ENCODE measurements at regions not wholly inside any gene's neighbourhood (a gene's known extent, or its start where the extent isn't known, plus 50 kb on each side); places are given as distances from the start of the nearest gene placed in this dataset.

GRCh38 chr2:180481998-180482397 lies 474.9 kb upstream of the CWC22 start:
- Histone ChIP-seq H2AFZ (peak overlapping the region; percentile 30), H3K27ac (no peak overlapping the region), H3K79me2 (no peaks in the 10 kb centered on the region), H3K9ac (no peak overlapping the region), H3K4me2 (ENCODE audit: low read length) (no peak overlapping the region), H3K27me3 (ENCODE audit: control insufficient read depth, insufficient read depth, low read length) (no peaks in the 10 kb centered on the region), H3K9me3 (ENCODE audit: control insufficient read depth, low read length) (no peaks in the 10 kb centered on the region), H3K4me1 (no peaks in the 10 kb centered on the region), H3K4me3 (ENCODE audit: low read depth, low read length) (no peak overlapping the region), H3K36me3 (ENCODE audit: control insufficient read depth, insufficient read depth, low read length) (no peaks in the 10 kb centered on the region)
- TF ChIP-seq CTCF (IDR thresholded peaks at IDR 0.05), result no peak

GRCh38 chr2:180478883-180479282 lies 471.8 kb upstream of the CWC22 start:
- H3K9ac ChIP-seq, result no peak overlapping the region
- H3K9me3 ChIP-seq (ENCODE audit: control insufficient read depth, low read length), result no peaks in the 10 kb centered on the region
- H3K4me1 ChIP-seq, result no peaks in the 10 kb centered on the region
- H3K4me3 ChIP-seq (ENCODE audit: low read depth, low read length), result no peak overlapping the region
- H3K36me3 ChIP-seq (ENCODE audit: control insufficient read depth, insufficient read depth, low read length), result no peaks in the 10 kb centered on the region
- H3K79me2 ChIP-seq, result no peaks in the 10 kb centered on the region
- H2AFZ ChIP-seq, result no peak overlapping the region
- H3K4me2 ChIP-seq (ENCODE audit: low read length), result no peak overlapping the region
- no peak overlapping the region for H3K27ac ChIP-seq
- H3K27me3 ChIP-seq (ENCODE audit: control insufficient read depth, insufficient read depth, low read length), result no peaks in the 10 kb centered on the region
- no peak for TF ChIP-seq CTCF (IDR thresholded peaks at IDR 0.05)

GRCh38 chr2:180474716-180475115 lies 467.6 kb upstream of the CWC22 start:
- H3K4me3 ChIP-seq (ENCODE audit: low read depth, low read length), result no peak overlapping the region
- no peaks in the 10 kb centered on the region for H3K36me3 ChIP-seq (ENCODE audit: control insufficient read depth, insufficient read depth, low read length)
- H3K27ac ChIP-seq, result no peak overlapping the region
- no peak overlapping the region for H2AFZ ChIP-seq
- no peak overlapping the region for H3K9ac ChIP-seq
- no peaks in the 10 kb centered on the region for H3K4me1 ChIP-seq
- no peak for TF ChIP-seq CTCF (IDR thresholded peaks at IDR 0.05)
- no peak overlapping the region for H3K4me2 ChIP-seq (ENCODE audit: low read length)
- no peaks in the 10 kb centered on the region for H3K79me2 ChIP-seq
- no peaks in the 10 kb centered on the region for H3K27me3 ChIP-seq (ENCODE audit: control insufficient read depth, insufficient read depth, low read length)
- H3K9me3 ChIP-seq (ENCODE audit: control insufficient read depth, low read length), result no peaks in the 10 kb centered on the region

- Histone ChIP-seq H2AFZ (no peak overlapping the region), H3K4me3 (ENCODE audit: low read depth, low read length) (no peak overlapping the region), H3K4me1 (no peaks in the 10 kb centered on the region), H3K36me3 (ENCODE audit: control insufficient read depth, insufficient read depth, low read length) (no peaks in the 10 kb centered on the region), H3K9me3 (ENCODE audit: control insufficient read depth, low read length) (no peaks in the 10 kb centered on the region), H3K27me3 (ENCODE audit: control insufficient read depth, insufficient read depth, low read length) (no peaks in the 10 kb centered on the region), H3K9ac (no peak overlapping the region), H3K4me2 (ENCODE audit: low read length) (no peak overlapping the region), H3K79me2 (no peaks in the 10 kb centered on the region), H3K27ac (no peak overlapping the region)
- no peak for TF ChIP-seq CTCF (IDR thresholded peaks at IDR 0.05)
Measured at GRCh38 chr2:180473456-180473855, 466.4 kb upstream of the CWC22 start.

- Histone ChIP-seq H3K27me3 (ENCODE audit: control insufficient read depth, insufficient read depth, low read length) (no peaks in the 10 kb centered on the region), H3K79me2 (no peaks in the 10 kb centered on the region), H3K9me3 (ENCODE audit: control insufficient read depth, low read length) (no peaks in the 10 kb centered on the region), H3K27ac (no peak overlapping the region), H3K36me3 (ENCODE audit: control insufficient read depth, insufficient read depth, low read length) (no peaks in the 10 kb centered on the region), H2AFZ (no peak overlapping the region), H3K4me1 (no peaks in the 10 kb centered on the region), H3K4me3 (ENCODE audit: low read depth, low read length) (no peak overlapping the region), H3K4me2 (ENCODE audit: low read length) (no peak overlapping the region), H3K9ac (no peak overlapping the region)
- TF ChIP-seq CTCF (IDR thresholded peaks at IDR 0.05), result no peak
Measured at GRCh38 chr2:180472133-180472532, 465.0 kb upstream of the CWC22 start.

Measured in parathyroid adenoma (tissue), 2 donors.